GM10266 (cell line): ENCODE measurements at regions not wholly inside any gene's neighbourhood (a gene's known extent, or its start where the extent isn't known, plus 50 kb on each side); places are given as distances from the start of the nearest gene placed in this dataset.
A peak's percentile ranks its signal among the peaks of the same experiment; 100 is the strongest.
"Not testable (repeated sequence)": the region's sequence is repeated elsewhere in the genome, so short reads cannot be mapped to it uniquely, and the experiment has no call there.

Source experiments
- DNase-seq: peaks from one replicate; pipeline ENCODE4 v3.0.0; 2012; ENCODE audit errors: extremely low spot score
- TF ChIP-seq, protein P1 (sequence below): IDR thresholded peaks from 2 replicates; pipeline ENCODE4 v1.5.1; 2012; ENCODE audit warnings: mild to moderate bottlenecking, low read depth; ENCODE audit not compliant: control insufficient read depth, insufficient read depth; ENCODE audit errors: missing control alignments

DNA sequence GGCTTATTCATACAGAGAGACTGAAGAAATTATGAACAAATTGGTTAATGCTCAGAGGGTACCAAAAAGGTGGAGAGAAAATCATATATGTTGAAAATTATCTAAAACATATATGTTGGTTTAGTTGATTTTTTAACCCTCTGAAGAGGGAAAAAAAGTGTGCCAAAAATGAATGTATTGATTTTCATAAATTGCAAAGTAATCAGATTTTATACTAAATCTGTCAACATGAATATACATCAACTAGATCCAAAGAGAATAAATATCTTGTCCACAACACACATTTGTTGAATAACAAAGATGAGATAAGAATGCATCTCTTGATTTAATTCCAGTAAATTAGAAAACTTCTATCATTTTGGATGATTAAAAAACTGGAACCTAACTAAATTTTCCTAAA lies 125.3 kb upstream of the TACR3 start:
- DNase-seq = no peak
- TF ChIP-seq, protein P1, sequence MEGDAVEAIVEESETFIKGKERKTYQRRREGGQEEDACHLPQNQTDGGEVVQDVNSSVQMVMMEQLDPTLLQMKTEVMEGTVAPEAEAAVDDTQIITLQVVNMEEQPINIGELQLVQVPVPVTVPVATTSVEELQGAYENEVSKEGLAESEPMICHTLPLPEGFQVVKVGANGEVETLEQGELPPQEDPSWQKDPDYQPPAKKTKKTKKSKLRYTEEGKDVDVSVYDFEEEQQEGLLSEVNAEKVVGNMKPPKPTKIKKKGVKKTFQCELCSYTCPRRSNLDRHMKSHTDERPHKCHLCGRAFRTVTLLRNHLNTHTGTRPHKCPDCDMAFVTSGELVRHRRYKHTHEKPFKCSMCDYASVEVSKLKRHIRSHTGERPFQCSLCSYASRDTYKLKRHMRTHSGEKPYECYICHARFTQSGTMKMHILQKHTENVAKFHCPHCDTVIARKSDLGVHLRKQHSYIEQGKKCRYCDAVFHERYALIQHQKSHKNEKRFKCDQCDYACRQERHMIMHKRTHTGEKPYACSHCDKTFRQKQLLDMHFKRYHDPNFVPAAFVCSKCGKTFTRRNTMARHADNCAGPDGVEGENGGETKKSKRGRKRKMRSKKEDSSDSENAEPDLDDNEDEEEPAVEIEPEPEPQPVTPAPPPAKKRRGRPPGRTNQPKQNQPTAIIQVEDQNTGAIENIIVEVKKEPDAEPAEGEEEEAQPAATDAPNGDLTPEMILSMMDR = no peak

DNA sequence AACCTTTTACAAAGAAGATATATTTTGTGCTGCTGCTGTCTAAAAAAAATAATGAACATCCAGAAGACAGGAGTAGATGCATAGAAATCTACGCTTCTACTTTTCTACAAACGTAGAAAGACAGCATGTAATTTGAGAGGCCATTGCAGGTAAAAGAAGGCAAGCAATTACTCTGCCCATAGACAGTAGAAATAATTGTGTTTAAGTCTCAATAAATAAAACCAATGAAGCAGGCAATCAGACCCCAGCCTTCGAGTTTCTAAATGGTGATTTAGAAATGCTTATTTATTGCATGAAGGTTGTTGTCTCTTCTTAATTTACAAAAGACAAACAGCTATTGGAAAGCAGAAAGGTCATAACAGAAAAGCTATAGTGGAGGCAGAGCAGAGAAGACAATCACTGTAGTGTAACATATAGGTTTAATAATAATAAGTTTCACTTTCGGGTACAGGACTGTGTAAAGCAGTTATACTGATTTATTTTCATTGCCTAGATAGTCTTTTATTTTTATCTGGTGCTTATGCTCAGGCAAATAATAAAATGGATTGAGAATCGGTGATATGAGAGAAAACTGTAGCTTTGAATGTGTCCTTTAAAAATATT lies 123.0 kb upstream of the TACR3 start:
- TF ChIP-seq, protein P1 = no peak
- no peak for DNase-seq

DNA sequence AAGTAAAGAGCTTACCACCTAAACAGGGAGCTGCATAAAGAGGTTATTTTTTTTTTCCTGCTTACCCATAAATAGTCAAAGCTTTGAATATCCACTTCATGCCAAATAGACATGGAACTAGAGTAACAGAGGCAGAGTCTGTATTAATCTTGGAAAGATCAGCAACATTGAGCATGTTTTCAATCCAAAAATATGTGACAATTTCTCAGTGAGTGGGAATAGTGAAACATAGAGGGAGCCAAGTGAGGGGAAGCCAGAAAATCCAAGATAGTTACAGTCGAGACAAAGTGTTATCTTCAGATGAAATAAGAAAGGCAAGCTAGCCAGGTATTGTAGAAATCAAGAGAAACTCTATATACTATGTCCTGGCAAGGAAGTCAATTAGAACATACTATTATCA lies 122.3 kb upstream of the TACR3 start:
- TF ChIP-seq, protein P1 = no peak
- DNase-seq = no peak

DNA sequence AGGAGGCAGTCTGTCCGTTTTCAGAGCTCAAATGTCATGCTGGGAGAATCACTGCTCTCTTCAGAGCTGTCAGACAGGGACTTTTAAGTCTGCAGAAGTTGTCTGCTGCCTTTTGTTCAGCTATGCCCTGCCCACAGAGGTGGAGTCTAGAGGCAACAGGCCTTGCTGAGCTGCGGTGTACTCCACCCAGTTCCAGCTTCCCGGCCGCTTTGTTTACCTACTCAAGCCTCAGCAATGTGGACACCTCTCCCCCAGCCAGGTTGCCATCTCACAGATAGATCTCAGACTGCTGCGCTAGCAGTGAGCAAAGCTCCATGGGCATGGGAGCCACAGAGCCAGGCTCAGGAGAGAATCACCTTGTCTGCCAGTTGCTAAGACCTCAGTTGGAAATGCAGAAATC lies 90.5 kb upstream of the TACR3 start:
- not testable (repeated sequence) for DNase-seq

DNA sequence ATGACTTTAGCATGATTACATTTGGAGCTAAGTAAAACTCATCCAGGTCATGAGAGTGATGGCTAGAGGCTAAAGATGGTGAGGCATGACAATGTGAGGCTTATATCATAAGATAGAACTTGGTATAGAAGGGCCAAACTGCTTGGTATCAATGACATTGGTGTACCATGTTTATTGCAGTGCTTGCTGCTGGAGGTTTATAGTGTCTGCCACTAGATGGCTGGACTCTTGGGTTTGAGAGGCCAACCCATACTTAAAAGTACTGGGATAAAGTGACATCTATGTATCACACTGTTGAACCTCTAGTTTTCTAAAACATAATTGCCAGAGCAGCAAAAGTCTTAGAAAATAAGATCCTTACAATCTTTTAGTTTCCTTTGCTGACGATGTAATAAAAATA lies 83.0 kb upstream of the TACR3 start:
- TF ChIP-seq, protein P1 = peak; percentile 16
- no peak for DNase-seq

DNA sequence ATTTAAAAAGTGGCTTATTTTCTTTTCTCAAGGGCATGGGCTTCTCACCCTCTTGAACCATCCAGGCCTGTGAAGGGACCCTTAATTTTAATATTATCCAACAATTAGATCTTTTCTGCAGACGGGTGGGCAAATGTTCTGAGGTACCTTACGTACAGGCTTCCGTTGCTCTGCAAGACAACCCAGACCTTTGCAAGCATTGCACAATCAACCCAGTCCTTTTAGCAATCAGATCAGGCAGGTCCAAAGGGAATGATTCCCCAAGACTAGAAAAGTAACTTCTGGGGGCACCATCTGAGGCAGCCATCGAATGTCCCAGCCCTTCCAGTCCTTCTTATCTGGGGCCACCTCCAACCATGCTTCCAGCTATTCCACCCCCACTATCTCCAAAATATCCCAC lies 67.3 kb upstream of the TACR3 start:
- DNase-seq = no peak
- TF ChIP-seq, protein P1 = no peak

DNA sequence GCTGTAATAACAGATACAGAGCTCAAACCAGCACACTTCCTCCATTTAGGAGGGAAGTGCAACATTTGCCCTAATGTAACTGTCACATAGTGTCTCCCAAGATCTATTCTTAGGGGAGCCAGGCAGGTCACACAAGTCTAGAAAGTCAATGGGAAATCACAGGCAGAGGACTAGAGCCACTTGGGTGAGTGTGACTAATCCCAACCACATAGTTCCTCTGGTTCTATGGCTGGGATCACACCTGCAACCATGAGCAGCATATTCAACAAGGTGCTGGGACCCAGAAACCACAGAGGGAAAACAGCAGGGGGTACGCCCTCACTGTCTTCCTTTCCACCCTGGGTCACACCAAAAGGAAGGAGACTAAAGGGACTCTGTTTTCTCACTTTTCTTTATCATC lies 66.8 kb upstream of the TACR3 start:
- no peak for DNase-seq

DNA sequence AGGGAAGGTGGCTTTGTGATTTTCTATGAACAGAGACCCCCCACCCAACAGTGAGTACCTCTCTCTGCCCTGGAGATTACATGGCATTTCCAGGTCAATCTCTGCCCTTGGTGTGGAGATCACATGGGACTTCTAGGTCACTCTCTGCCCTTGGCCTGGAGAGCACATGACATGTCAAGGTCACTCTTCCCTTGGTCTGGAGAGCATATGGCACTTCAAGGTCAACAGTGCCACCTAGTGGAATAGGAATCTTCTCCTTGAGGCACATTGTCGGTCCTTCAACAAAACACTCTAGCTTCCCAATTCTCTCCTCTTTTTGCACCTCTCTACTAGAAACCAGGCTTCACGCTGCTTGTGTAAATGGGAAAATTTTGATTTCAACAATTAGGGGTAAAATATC lies 66.2 kb upstream of the TACR3 start:
- TF ChIP-seq, protein P1 = peak; percentile 65

More for the DNA sequence above, 66.8 kb upstream of the TACR3 start:
- TF ChIP-seq, protein P1 = no peak

More for the DNA sequence above, 66.2 kb upstream of the TACR3 start:
- DNase-seq = peak; percentile 21
